K562 (cell line): ENCODE measurements at regions not wholly inside any gene's neighbourhood (a gene's known extent, or its start where the extent isn't known, plus 50 kb on each side); places are given as distances from the start of the nearest gene placed in this dataset.

Source experiments
- ATAC-seq: fragments of 200-7000 bp; cut with Tn5 transposase; 3 replicates; pipeline ENCODE4 v1.9.1; 2020; ENCODE audit warnings: moderate library complexity
- BruUV-seq: library from RNA; stranded (reverse); fragments of 400-500 nt; replicated peaks from 2 replicates; lab custom pipeline; 2021; lab: Mats Ljungman, UMichigan
- CTCF ChIA-PET: fragments of 300-600 bp; formaldehyde crosslinking; extraction: SDS; loops from one replicate; lab custom pipeline; 2021; ENCODE audit warnings: low intra/inter-chr PET ratio; lab: Yijun Ruan, JAX
- POLR2A ChIA-PET: fragments of 300-600, 350-650 bp; sonication (Branson Sonifier 250); formaldehyde crosslinking; extraction: SDS; loops from one replicate; lab custom pipeline; 2021; ENCODE audit warnings: antibody characterized with exemption, inconsistent platforms; lab: Yijun Ruan, JAX
- DNase-seq, 4 experiments: peaks; one replicate each; pipeline versions ENCODE4 v3.0.0 to v3.0.0-alpha.2; 2011 to 2018; ENCODE audit warnings: low spot score in 3 of 4, mixed read lengths in 3 of 4; ENCODE audit errors: extremely low read depth in 1 of 4
- FAIRE-seq: peaks from 2 replicates; lab custom pipeline; 2011; peaks lifted over from hg19 to GRCh38; lab: Jason Lieb, UNC
- H2AFZ ChIP-seq: 2 replicates; pipeline ENCODE4 v1.6.0; 2011; ENCODE audit warnings: low read depth, low read length, control low read depth, inconsistent platforms
- H3K27ac ChIP-seq: fragments of 200-600 bp; 3 replicates; pipeline ENCODE4 v1.8.0; 2011; ENCODE audit warnings: low read depth, mild to moderate bottlenecking, control low read depth, inconsistent platforms, low read length, moderate library complexity, mixed read lengths; ENCODE audit errors: extremely low read depth
- H3K27me3 ChIP-seq, 2 experiments: fragments of 300-600 bp in 1 of 2; 2 replicates in 1 of 2; 3 replicates in 1 of 2; pipeline versions ENCODE4 v1.6.0 to v1.8.0; 2011; ENCODE audit warnings: inconsistent platforms in 2 of 2, low read length in 2 of 2, mild to moderate bottlenecking in 1 of 2, mixed read lengths in 1 of 2, moderate library complexity in 1 of 2; ENCODE audit not compliant: control insufficient read depth in 2 of 2, insufficient read depth in 2 of 2
- H3K36me3 ChIP-seq: fragments of 300-600 bp; 3 replicates; pipeline ENCODE4 v1.8.0; 2011; ENCODE audit warnings: mild to moderate bottlenecking, low read length, inconsistent platforms; ENCODE audit not compliant: control insufficient read depth, insufficient read depth
- H3K4me1 ChIP-seq, 2 experiments: fragments of 200-600 bp in 1 of 2; replicated peaks in 1 of 2; 2 replicates in 1 of 2; 3 replicates in 1 of 2; pipeline versions ENCODE4 v1.5.1 to v1.8.0; 2011; ENCODE audit warnings: inconsistent platforms in 2 of 2, low read length in 2 of 2, mild to moderate bottlenecking in 1 of 2, mixed read lengths in 1 of 2, moderate library complexity in 1 of 2; ENCODE audit not compliant: control insufficient read depth in 2 of 2, insufficient read depth in 2 of 2
- H3K4me2 ChIP-seq: 2 replicates; pipeline ENCODE4 v1.6.1; 2011; ENCODE audit warnings: low read length, control low read depth, inconsistent platforms, mixed read lengths; ENCODE audit not compliant: insufficient read depth
- H3K4me3 ChIP-seq: fragments of 200-600 bp; sonication (generic), shearing (Covaris generic); 2 replicates; pipeline ENCODE4 v1.5.1; 2016; ENCODE audit warnings: control low read depth, inconsistent platforms
- H3K79me2 ChIP-seq: fragments of 200-600 bp; 3 replicates; pipeline ENCODE4 v1.8.0; 2011; ENCODE audit warnings: low read length, inconsistent platforms; ENCODE audit not compliant: control insufficient read depth, insufficient read depth
- H3K9ac ChIP-seq, 2 experiments: 2 replicates each; pipeline versions ENCODE4 v1.6.0 to v1.6.1; 2011; ENCODE audit warnings: low read depth in 2 of 2, low read length in 2 of 2, control low read depth in 1 of 2, inconsistent platforms in 1 of 2, mild to moderate bottlenecking in 1 of 2, mixed read lengths in 1 of 2; ENCODE audit not compliant: insufficient read depth in 1 of 2
- H3K9me1 ChIP-seq: one replicate; pipeline ENCODE4 v1.6.0; 2011; ENCODE audit warnings: inconsistent platforms, mild to moderate bottlenecking, low read length, moderate library complexity; ENCODE audit not compliant: control insufficient read depth, insufficient read depth
- H3K9me3 ChIP-seq: replicated peaks from 2 replicates; pipeline ENCODE4 v1.5.1; 2011; ENCODE audit warnings: low read depth, low read length, inconsistent platforms; ENCODE audit not compliant: control insufficient read depth, insufficient read depth
- H4K20me1 ChIP-seq: replicated peaks from 2 replicates; pipeline ENCODE4 v1.6.1; 2011; ENCODE audit warnings: low read length, inconsistent platforms, mixed read lengths; ENCODE audit not compliant: control insufficient read depth, insufficient read depth
- ATF7 ChIP-seq: fragments of 450-650 bp; IDR thresholded peaks from 2 replicates; pipeline ENCODE4 v1.7.1; 2014; ENCODE audit warnings: mild to moderate bottlenecking, moderate library complexity
- NR2C1 ChIP-seq, 2 experiments: fragments of 450-650 bp; IDR thresholded peaks; 2 replicates each; pipeline ENCODE4 v1.6.1; 2017; ENCODE audit warnings: mild to moderate bottlenecking in 2 of 2, antibody characterized with exemption in 1 of 2, inconsistent platforms in 1 of 2, missing compliant biosample characterization in 1 of 2, missing genetic modification characterization in 1 of 2
- PRPF4 ChIP-seq: fragments of 200-400 bp; formaldehyde crosslinking; IDR thresholded peaks from one replicate; pipeline ENCODE4 v1.6.1; 2017; ENCODE audit warnings: low read length, low read depth, mild to moderate bottlenecking; ENCODE audit not compliant: insufficient read depth, poor library complexity, severe bottlenecking
- SAFB ChIP-seq: fragments of 200-400 bp; formaldehyde crosslinking; IDR thresholded peaks from 2 replicates; pipeline ENCODE4 v1.6.1; 2017; ENCODE audit warnings: low read depth, low read length, borderline replicate concordance
- SMAD1 ChIP-seq: fragments of 150-350 bp; IDR thresholded peaks from 2 replicates; pipeline ENCODE4 v1.6.1; 2014; ENCODE audit warnings: low read length, low read depth; ENCODE audit not compliant: partially characterized antibody
- TSHZ1 ChIP-seq: fragments of 250-450 bp; sonication (Bioruptor Pico); IDR thresholded peaks from 2 replicates; pipeline ENCODE4 v1.4.0; 2020; ENCODE audit warnings: mild to moderate bottlenecking, moderate library complexity
- WHSC1 ChIP-seq: IDR thresholded peaks from one replicate; pipeline ENCODE4 v1.6.1; 2012; ENCODE audit warnings: low read length, control low read depth, inconsistent platforms
- ZNF146 ChIP-seq: IDR thresholded peaks from one replicate; pipeline ENCODE4 v1.6.1; 2018; ENCODE audit warnings: missing compliant biosample characterization; ENCODE audit not compliant: unreplicated experiment
- ZNF311 ChIP-seq: fragments of 250-450 bp; sonication (Bioruptor Pico); IDR thresholded peaks from 2 replicates; pipeline ENCODE4 v1.4.0; 2020; ENCODE audit warnings: mild to moderate bottlenecking, moderate library complexity
- WGBS: fragments of 100-300 bp; shearing (Covaris generic); methylation state at CpG from one replicate; pipeline ENCODE4 v1.1.6; 2016; ENCODE audit warnings: low coverage, mixed read lengths; ENCODE audit not compliant: insufficient coverage; ENCODE audit errors: missing lambda C conversion rate; 5-methylcytosine and 5-hydroxymethylcytosine counted together
- in situ Hi-C: fragments of 300-500 bp; cut with MboI; formaldehyde crosslinking; loops from 4 replicates; pipeline ENCODE4 v1.15.0; 2018; ENCODE audit warnings: inconsistent platforms, mixed read lengths
- intact Hi-C: fragments of 100-400 bp; cut with micrococcal nuclease; formaldehyde crosslinking; loops from 2 replicates; pipeline ENCODE4 v1.14.2; 2022

DNA sequence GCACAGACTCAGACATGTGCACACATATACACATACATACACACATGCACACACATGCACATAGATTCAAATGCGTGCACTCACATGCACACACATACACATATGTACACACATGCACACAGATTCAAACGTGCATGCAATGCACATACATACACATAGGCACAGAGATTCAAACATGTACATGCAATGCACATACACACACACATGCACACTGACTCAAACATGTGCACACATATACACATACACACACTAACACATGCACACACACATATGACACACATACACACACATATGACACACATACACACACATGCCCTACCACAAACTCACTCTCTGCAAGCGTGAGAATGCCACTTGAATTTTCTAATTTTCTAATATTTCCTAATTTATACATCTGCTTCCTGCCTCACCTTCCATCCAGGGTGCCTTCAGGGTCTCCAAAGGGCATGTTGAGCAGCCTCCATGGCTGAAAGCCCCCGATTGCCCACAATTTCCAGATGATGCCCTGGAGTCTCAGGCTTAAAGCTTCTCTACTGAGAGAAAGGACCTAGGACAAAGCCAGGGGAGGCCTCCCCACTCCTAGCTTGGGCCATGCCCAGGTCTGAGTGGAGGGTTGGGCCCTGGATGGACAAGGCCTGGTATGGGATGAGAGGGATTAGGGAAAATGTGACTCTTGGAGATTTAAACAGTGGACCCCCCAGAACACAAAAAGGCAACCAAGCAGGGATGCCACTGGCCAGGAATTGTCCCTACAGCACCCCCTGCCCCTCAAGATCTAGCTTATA is 487.1 kb downstream of the TCERG1L start:
- Histone ChIP-seq H3K9me1 (no peaks in the 10 kb centered on the region), H3K9ac (no peak overlapping the region), H3K27me3 (no peaks in the 10 kb centered on the region), H3K79me2 (no peaks in the 10 kb centered on the region), H3K36me3 (no peaks in the 10 kb centered on the region), H3K9me3 (no peaks in the 10 kb centered on the region), H3K27ac (no peak overlapping the region), H2AFZ (no peak overlapping the region), H3K4me1 (no peaks in the 10 kb centered on the region), H4K20me1 (no peaks in the 10 kb centered on the region), H3K4me3 (no peak overlapping the region), H3K4me2 (no peak overlapping the region)
- POLR2A ChIA-PET: no interaction called here
- intact Hi-C loops: no loop called here
- no peak for FAIRE-seq
- no peak for ATAC-seq
- no TSS peak for BruUV-seq
- WGBS: 0% methylated on average over 3 of the region's 4 CpGs
- TF ChIP-seq ZNF146 (CRISPR knock-in tag): no peak
- TF ChIP-seq PRPF4: no peak
- TF ChIP-seq SAFB: no peak
- no peak for TF ChIP-seq ZNF311 (CRISPR knock-in tag)
- no peak for TF ChIP-seq WHSC1
- TF ChIP-seq ATF7: no peak
- no peak for TF ChIP-seq SMAD1
- no peak for TF ChIP-seq TSHZ1
- TF ChIP-seq NR2C1 (IDR thresholded peaks at IDR 0.05): no peak
- no peak for TF ChIP-seq NR2C1 (tag; IDR thresholded peaks at IDR 0.05)
- in situ Hi-C loops: no loop called here
- CTCF ChIA-PET: no interaction called here
- DNase-seq: no peak
